ENCODE measurements at regions not wholly inside any gene's neighbourhood (a gene's known extent, or its start where the extent isn't known, plus 50 kb on each side); places are given as distances from the start of the nearest gene placed in this dataset.

GRCh38 chr9:80305136-80305535 lies 733.4 kb downstream of the TLE4 start:
- no peak for DNase-seq (ENCODE audit: low read depth in 1 of 2, low spot score in 1 of 2)
- in situ Hi-C loops (cut with HindIII; ENCODE audit: low pct_unique_long_range_greater_than_20kb, low sequenced_read_pairs) = no loop called here
- TF ChIP-seq JUND (IDR thresholded peaks at IDR 0.05; ENCODE audit: low read depth) = no peak

GRCh38 chr9:80294955-80295354 lies 723.2 kb downstream of the TLE4 start:
- in situ Hi-C loops (cut with HindIII; ENCODE audit: low pct_unique_long_range_greater_than_20kb, low sequenced_read_pairs) = no loop called here
- DNase-seq (ENCODE audit: low read depth in 1 of 2, low spot score in 1 of 2) = no peak
- TF ChIP-seq JUND (IDR thresholded peaks at IDR 0.05; ENCODE audit: low read depth) = no peak

- no peak for TF ChIP-seq JUND (IDR thresholded peaks at IDR 0.05; ENCODE audit: low read depth)
- in situ Hi-C loops (cut with HindIII; ENCODE audit: low pct_unique_long_range_greater_than_20kb, low sequenced_read_pairs) = no loop called here
- no peak for DNase-seq (ENCODE audit: low read depth in 1 of 2, low spot score in 1 of 2)
Measured at GRCh38 chr9:80294318-80294717, 722.6 kb downstream of the TLE4 start.

DNA sequence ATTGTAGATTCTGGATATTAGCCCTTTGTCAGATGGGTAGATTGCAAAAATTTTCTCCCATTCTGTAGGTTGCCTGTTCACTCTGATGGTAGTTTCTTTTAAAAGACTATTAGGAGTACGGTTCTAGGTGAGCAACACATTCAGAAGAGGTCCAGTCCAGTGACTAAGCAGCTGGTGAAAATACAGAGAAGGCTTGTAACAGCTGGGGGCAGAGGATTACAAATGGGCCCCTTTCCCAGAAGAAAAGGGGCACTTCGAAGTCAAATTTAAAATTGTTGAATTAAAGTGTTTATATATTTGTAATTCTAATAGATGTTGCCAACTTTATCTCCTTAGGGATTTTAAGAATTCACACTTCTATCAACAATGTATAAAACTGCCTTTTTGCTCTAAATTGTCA lies 720.5 kb downstream of the TLE4 start:
- in situ Hi-C loops (cut with HindIII; ENCODE audit: low pct_unique_long_range_greater_than_20kb, low sequenced_read_pairs) = no loop called here
- no peak for DNase-seq (ENCODE audit: low read depth in 1 of 2, low spot score in 1 of 2)
- no peak for TF ChIP-seq JUND (IDR thresholded peaks at IDR 0.05; ENCODE audit: low read depth)

DNA sequence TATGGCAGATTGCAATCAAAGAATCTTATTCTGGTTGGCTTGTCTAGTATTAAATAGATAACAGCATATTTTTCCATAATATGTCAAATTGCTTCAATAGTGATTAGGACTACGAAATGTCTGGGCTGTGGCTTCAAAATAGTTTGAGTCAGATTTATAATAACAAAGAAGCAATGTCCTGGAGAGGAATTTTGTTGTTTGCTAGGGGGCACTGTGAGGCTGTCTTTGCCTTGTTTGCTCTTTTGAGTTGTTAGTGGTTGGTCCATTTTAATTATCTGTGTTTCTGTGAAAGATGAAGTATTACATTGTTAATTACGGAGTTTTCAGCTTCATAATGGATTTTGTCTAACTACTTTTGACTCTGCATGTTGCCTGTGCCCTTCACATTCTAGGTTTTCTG lies 713.6 kb downstream of the TLE4 start:
- in situ Hi-C loops (cut with HindIII; ENCODE audit: low pct_unique_long_range_greater_than_20kb, low sequenced_read_pairs) = no loop called here
- no peak for DNase-seq (ENCODE audit: low read depth in 1 of 2, low spot score in 1 of 2)
- TF ChIP-seq JUND (IDR thresholded peaks at IDR 0.05; ENCODE audit: low read depth) = no peak

DNA sequence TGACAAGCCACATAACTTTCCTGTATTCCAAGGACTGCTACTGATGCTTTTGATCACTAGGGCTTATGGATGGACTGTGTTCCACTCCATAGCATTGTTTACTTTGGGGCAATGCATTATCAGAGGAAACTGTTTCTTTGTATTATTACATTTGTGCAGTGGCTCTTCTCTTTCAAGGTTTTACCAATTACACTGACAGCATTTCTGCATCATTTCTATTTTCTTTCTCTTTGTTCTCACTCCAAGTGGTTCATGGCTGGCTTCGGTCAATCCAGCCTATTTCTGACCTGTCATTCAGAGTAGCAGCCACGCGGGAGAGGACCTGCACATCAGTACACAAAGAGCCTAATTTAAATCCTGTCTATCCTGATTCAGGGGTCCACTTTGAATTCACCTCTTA lies 711.0 kb downstream of the TLE4 start:
- DNase-seq (ENCODE audit: low read depth in 1 of 2, low spot score in 1 of 2) = no peak
- in situ Hi-C loops (cut with HindIII; ENCODE audit: low pct_unique_long_range_greater_than_20kb, low sequenced_read_pairs) = no loop called here
- TF ChIP-seq JUND (IDR thresholded peaks at IDR 0.05; ENCODE audit: low read depth) = no peak

DNA sequence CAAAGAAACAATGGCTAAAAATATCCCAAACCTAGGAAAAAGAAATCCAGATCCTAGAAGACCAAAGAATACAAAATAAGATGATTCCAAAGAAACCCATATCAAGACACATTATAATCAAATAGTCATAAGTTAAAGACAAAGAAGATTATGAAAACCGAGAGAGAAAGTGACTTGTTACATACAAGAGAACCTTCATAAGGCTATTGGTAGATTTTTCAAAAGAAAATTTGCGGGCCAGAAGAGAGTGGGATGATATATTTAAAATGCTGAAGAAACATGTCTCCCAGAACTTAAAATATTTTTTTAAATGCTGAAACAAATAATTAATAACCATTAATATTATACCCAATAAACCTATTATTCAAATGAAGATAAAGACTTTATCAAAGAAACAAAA lies 687.3 kb downstream of the TLE4 start:
- TF ChIP-seq JUND (IDR thresholded peaks at IDR 0.05; ENCODE audit: low read depth) = no peak
- in situ Hi-C loops (cut with HindIII; ENCODE audit: low pct_unique_long_range_greater_than_20kb, low sequenced_read_pairs) = no loop called here
- no peak for DNase-seq (ENCODE audit: low read depth in 1 of 2, low spot score in 1 of 2)

DNA sequence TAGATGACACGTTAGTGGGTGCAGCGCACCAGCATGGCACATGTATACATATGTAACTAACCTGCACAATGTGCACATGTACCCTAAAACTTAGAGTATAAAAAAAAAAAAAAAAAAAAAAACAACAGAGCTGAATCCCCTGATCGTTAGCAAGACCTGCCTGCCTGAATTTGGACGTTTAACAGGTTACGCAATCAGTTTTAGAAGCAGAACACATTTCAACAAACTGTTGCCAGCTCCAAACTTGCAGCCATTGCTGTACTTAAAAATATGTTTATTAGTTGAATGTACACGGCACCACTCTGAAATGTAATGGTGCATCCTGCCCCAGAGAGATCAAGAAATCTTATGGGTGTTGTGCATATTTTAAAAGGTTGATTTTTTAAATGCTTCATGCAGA lies 680.0 kb downstream of the TLE4 start:
- TF ChIP-seq JUND (IDR thresholded peaks at IDR 0.05; ENCODE audit: low read depth) = no peak
- no peak for DNase-seq (ENCODE audit: low read depth in 1 of 2, low spot score in 1 of 2)
- in situ Hi-C loops (cut with HindIII; ENCODE audit: low pct_unique_long_range_greater_than_20kb, low sequenced_read_pairs) = no loop called here

GRCh38 chr9:80242022-80242421 lies 670.3 kb downstream of the TLE4 start:
- in situ Hi-C loops (cut with HindIII; ENCODE audit: low pct_unique_long_range_greater_than_20kb, low sequenced_read_pairs) = no loop called here
- TF ChIP-seq JUND (IDR thresholded peaks at IDR 0.05; ENCODE audit: low read depth) = no peak
- DNase-seq (ENCODE audit: low read depth in 1 of 2, low spot score in 1 of 2) = no peak

- no peak for TF ChIP-seq JUND (IDR thresholded peaks at IDR 0.05; ENCODE audit: low read depth)
- DNase-seq (ENCODE audit: low read depth in 1 of 2, low spot score in 1 of 2) = no peak
- in situ Hi-C loops (cut with HindIII; ENCODE audit: low pct_unique_long_range_greater_than_20kb, low sequenced_read_pairs) = no loop called here
Measured at GRCh38 chr9:80235752-80236151, 664.0 kb downstream of the TLE4 start.

DNA sequence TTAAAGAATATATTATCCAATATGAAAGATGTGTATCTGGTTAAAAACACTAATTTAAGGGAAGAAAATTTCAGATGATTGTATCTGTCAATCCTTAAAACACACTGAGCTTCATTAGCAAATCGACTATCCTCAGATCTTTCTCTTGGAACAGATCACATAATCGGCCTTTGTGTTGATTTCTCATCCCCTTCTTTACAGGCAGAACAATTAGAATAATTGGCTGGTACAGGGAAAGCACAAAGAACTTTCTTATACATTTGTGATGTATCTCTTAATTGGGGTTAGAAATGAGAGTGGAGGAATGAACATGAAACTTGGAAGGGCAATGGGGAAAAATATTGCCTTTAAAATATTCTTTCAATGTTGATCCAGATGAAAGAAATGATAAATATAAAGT lies 662.1 kb downstream of the TLE4 start:
- no peak for TF ChIP-seq JUND (IDR thresholded peaks at IDR 0.05; ENCODE audit: low read depth)

GRCh38 chr9:80233102-80233843 lies 661.5 kb downstream of the TLE4 start:
- in situ Hi-C loops (cut with HindIII; ENCODE audit: low pct_unique_long_range_greater_than_20kb, low sequenced_read_pairs) = no loop called here
- TF ChIP-seq JUND (IDR thresholded peaks at IDR 0.05; ENCODE audit: low read depth) = no peak
- no peak for DNase-seq (ENCODE audit: low read depth in 1 of 2, low spot score in 1 of 2)

More for the DNA sequence above, 662.1 kb downstream of the TLE4 start:
- DNase-seq (ENCODE audit: low read depth in 1 of 2, low spot score in 1 of 2) = no peak
- in situ Hi-C loops (cut with HindIII; ENCODE audit: low pct_unique_long_range_greater_than_20kb, low sequenced_read_pairs) = no loop called here

DNA sequence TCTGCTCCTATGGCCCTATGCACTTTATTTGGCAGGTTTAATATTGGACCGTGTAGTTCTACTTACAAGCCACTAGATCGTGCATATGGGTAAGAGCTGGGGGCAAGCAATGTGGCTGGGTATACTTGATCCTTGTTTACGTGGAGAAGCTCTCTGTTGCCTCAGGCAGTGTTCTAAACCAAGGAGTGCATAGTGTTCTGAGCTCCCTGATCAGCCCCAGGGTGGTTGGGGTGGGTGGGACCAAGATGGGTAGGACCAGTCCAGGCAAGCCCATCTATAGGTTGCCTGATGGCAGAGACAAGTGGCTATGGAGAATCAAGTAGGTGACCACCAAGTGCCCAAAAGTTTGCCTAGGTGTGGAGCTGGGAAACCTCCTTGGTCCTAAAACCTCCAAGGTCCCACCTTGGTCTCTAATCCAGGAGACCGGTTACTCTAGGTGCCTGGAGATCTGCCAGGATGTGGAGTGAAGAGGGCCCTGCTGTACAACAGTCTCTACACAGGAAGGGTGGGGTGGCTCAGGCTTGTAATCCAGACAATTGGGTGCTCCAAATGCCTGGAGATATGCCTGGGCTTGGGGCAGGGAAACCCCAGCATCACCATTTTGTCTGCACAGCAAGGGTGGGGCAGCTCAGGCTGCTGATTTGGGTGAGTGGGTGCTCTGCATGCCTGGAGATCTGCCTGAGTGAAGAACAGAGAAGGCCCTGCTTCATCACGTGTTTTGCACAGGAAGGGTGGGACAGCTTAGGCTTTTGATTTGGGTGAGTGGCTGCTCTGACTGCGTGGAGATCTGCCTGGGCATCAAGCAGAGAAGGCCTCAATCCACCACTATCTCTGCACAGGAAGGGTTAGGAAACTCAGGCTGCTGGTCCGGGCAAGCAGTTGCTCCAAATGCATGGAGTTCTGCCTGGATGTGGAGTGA lies 659.8 kb downstream of the TLE4 start:
- DNase-seq (ENCODE audit: low read depth in 1 of 2, low spot score in 1 of 2) = no peak
- no peak for TF ChIP-seq JUND (IDR thresholded peaks at IDR 0.05; ENCODE audit: low read depth)
- in situ Hi-C loops (cut with HindIII; ENCODE audit: low pct_unique_long_range_greater_than_20kb, low sequenced_read_pairs) = no loop called here
